Epidermal melanocyte (primary cell): ENCODE measurements at regions not wholly inside any gene's neighbourhood (a gene's known extent, or its start where the extent isn't known, plus 50 kb on each side); places are given as distances from the start of the nearest gene placed in this dataset.

ENCODE experiments used
- DNase-seq: peaks from one replicate; pipeline ENCODE4 v3.0.0; 2011; ENCODE audit warnings: low spot score; ENCODE audit not compliant: insufficient read length

- peak; percentile 69 for DNase-seq
Measured at GRCh38 chr15:69576035-69576526, 123.5 kb downstream of the RPLP1 start.

- DNase-seq = no peak
Measured at GRCh38 chr15:69576948-69577351, 124.3 kb downstream of the RPLP1 start.

- DNase-seq = no peak
Measured at GRCh38 chr15:69577397-69577796, 124.8 kb downstream of the RPLP1 start.

GRCh38 chr15:69578252-69578651 lies 125.6 kb downstream of the RPLP1 start:
- DNase-seq = no peak

GRCh38 chr15:69578787-69579583 lies 126.4 kb downstream of the RPLP1 start:
- no peak for DNase-seq

GRCh38 chr15:69579950-69580618 lies 127.5 kb downstream of the RPLP1 start:
- no peak for DNase-seq

- no peak for DNase-seq
Measured at GRCh38 chr15:69583626-69584025, 131.0 kb downstream of the RPLP1 start.

GRCh38 chr15:69585937-69586336 lies 133.3 kb downstream of the RPLP1 start:
- DNase-seq = no peak

GRCh38 chr15:69586721-69587120 lies 134.1 kb downstream of the RPLP1 start:
- DNase-seq = no peak

- no peak for DNase-seq
Measured at GRCh38 chr15:69587723-69588426, 135.3 kb downstream of the RPLP1 start.

- DNase-seq = no peak
Measured at GRCh38 chr15:69590201-69590710, 137.6 kb downstream of the RPLP1 start.

GRCh38 chr15:69590932-69591524 lies 138.4 kb downstream of the RPLP1 start:
- DNase-seq = no peak

GRCh38 chr15:69591905-69592508 lies 139.4 kb downstream of the RPLP1 start:
- no peak for DNase-seq

GRCh38 chr15:69592954-69593353 lies 140.3 kb downstream of the RPLP1 start:
- DNase-seq = no peak

- DNase-seq = no peak
Measured at GRCh38 chr15:69593488-69593887, 140.9 kb downstream of the RPLP1 start.

- DNase-seq = no peak
Measured at GRCh38 chr15:69593981-69594966, 141.7 kb downstream of the RPLP1 start.

GRCh38 chr15:69595009-69595791 lies 142.6 kb downstream of the RPLP1 start:
- no peak for DNase-seq

- no peak for DNase-seq
Measured at GRCh38 chr15:69597061-69597592, 144.5 kb downstream of the RPLP1 start.

- DNase-seq = no peak
Measured at GRCh38 chr15:69599271-69599670, 146.7 kb downstream of the RPLP1 start.
